Kidney epithelial cell (primary cell): ENCODE measurements at regions not wholly inside any gene's neighbourhood (a gene's known extent, or its start where the extent isn't known, plus 50 kb on each side); places are given as distances from the start of the nearest gene placed in this dataset.

Source experiments
- DNase-seq: peaks from one replicate; pipeline ENCODE4 v3.0.0-alpha.2; 2010; ENCODE audit warnings: low read depth
- H3K27me3 ChIP-seq: 2 replicates; pipeline ENCODE4 v1.6.0; 2011; ENCODE audit warnings: low read length; ENCODE audit not compliant: control insufficient read depth, insufficient read depth
- H3K36me3 ChIP-seq: 2 replicates; pipeline ENCODE4 v1.5.1; 2011; ENCODE audit warnings: low read length; ENCODE audit not compliant: control insufficient read depth, insufficient read depth
- H3K4me3 ChIP-seq: 2 replicates; pipeline ENCODE4 v1.5.1; 2011; ENCODE audit warnings: low read depth, mild to moderate bottlenecking, control low read depth, low read length
- CTCF ChIP-seq: IDR thresholded peaks from 2 replicates; pipeline ENCODE4 v1.5.1; 2011; ENCODE audit warnings: mild to moderate bottlenecking, moderate library complexity, low read length, control low read depth, inconsistent platforms; ENCODE audit not compliant: insufficient read depth, poor library complexity, severe bottlenecking

GRCh38 chr9:7320841-7321240 is 478.7 kb downstream of the DMAC1 start:
- no peaks in the 10 kb centered on the region for H3K27me3 ChIP-seq
- TF ChIP-seq CTCF, result no peak
- no peaks in the 10 kb centered on the region for H3K36me3 ChIP-seq
- H3K4me3 ChIP-seq, result no peak overlapping the region
- no peak for DNase-seq

GRCh38 chr9:7320139-7320538 is 479.4 kb downstream of the DMAC1 start:
- Histone ChIP-seq H3K27me3 (no peaks in the 10 kb centered on the region), H3K36me3 (no peaks in the 10 kb centered on the region), H3K4me3 (no peak overlapping the region)
- DNase-seq, result peak; percentile 94
- no peak for TF ChIP-seq CTCF

- no peak for TF ChIP-seq CTCF
- H3K36me3 ChIP-seq, result no peaks in the 10 kb centered on the region
- no peak for DNase-seq
- no peak overlapping the region for H3K4me3 ChIP-seq
- H3K27me3 ChIP-seq, result no peaks in the 10 kb centered on the region
Observed at GRCh38 chr9:7318920-7319319, 480.7 kb downstream of the DMAC1 start.

GRCh38 chr9:7316967-7317366 is 482.6 kb downstream of the DMAC1 start:
- H3K4me3 ChIP-seq, result no peak overlapping the region
- no peaks in the 10 kb centered on the region for H3K27me3 ChIP-seq
- no peak for DNase-seq
- TF ChIP-seq CTCF, result no peak
- no peaks in the 10 kb centered on the region for H3K36me3 ChIP-seq

- H3K27me3 ChIP-seq, result no peaks in the 10 kb centered on the region
- no peak overlapping the region for H3K4me3 ChIP-seq
- no peak for DNase-seq
- no peaks in the 10 kb centered on the region for H3K36me3 ChIP-seq
- no peak for TF ChIP-seq CTCF
Observed at GRCh38 chr9:7316166-7316795, 483.3 kb downstream of the DMAC1 start.

GRCh38 chr9:7315746-7316145 is 483.8 kb downstream of the DMAC1 start:
- Histone ChIP-seq H3K4me3 (no peak overlapping the region), H3K36me3 (no peaks in the 10 kb centered on the region), H3K27me3 (no peaks in the 10 kb centered on the region)
- no peak for TF ChIP-seq CTCF
- DNase-seq, result no peak
